ENCODE measurements at regions not wholly inside any gene's neighbourhood (a gene's known extent, or its start where the extent isn't known, plus 50 kb on each side); places are given as distances from the start of the nearest gene placed in this dataset.

DNA sequence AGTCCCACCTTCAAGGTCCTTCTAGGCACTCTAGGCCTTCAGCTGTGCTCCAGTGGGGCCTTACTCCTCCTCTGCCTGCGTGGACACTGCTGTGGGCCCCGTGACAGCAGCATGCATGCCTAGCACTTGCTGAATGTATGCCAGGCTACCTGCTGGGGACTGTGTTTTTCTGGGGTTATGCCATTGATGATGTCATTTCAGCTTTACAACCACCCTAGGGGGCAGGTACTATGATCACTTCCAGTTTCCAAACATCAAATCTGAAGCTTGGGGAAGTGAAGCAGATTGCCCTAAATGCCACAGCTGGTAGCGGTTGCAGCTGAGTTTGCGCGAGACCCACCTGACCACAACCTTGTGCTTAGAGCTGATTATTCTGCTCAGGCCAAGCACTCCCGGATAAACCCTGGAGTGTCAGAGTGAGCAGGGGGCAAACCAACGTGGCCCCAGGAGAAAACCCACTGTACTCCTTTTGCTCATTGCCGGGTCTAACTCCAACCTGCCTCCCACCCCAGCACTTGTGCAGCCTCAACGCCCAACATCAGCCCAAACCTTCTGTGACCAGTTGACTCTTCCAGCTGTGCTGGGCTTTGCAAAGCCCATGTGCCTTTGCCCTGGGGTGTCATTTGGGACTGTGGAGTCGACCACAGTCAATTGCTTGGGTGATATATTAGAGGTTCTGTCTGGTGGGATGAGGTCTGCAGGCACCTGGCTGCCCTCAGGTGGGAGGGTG lies 168.4 kb downstream of the ENGASE start:
- POLR2A ChIA-PET: no interaction called here
- no peak overlapping the region for H3K9ac ChIP-seq (ENCODE audit: low read length)
- no peak overlapping the region for H2AFZ ChIP-seq (ENCODE audit: low read depth, low read length, poor library complexity, severe bottlenecking)
- peaks cover 35% of the 10 kb centered on the region; the same call in 1 of the 2 replicates for H3K27me3 ChIP-seq (ENCODE audit: insufficient read depth, low read length)
- H3K36me3 ChIP-seq (ENCODE audit: control insufficient read depth in 1 of 2, insufficient read depth in 2 of 2, low read length in 2 of 2): no peaks in the 10 kb centered on the region
- DNase-seq (ENCODE audit: low read depth, low spot score) (no peak), ATAC-seq (no peak; the same call in 1 of the 2 replicates)
- no peaks in the 10 kb centered on the region for H4K20me1 ChIP-seq (ENCODE audit: insufficient read depth)
- H3K4me2 ChIP-seq (ENCODE audit: low read length): no peak overlapping the region
- BruUV-seq (replicated peaks): no TSS peak
- H3K27ac ChIP-seq (ENCODE audit: low read depth, low read length): no peak overlapping the region
- no peaks in the 10 kb centered on the region for H3K9me2 ChIP-seq (ENCODE audit: insufficient read depth)
- no peak overlapping the region for H3K4me3 ChIP-seq (replicated peaks in 1 of 2; ENCODE audit: low read depth in 1 of 2, low read length in 2 of 2)
- RAD21 ChIA-PET (ENCODE audit: low non-redundant PET in 1 of 2, low total read pairs in 2 of 2, uncharacterized antibody in 2 of 2, unreplicated experiment in 2 of 2): no interaction called here
- no peaks in the 10 kb centered on the region for H3K9me3 ChIP-seq (ENCODE audit: control insufficient read depth in 1 of 2, insufficient read depth in 1 of 2, low read depth in 1 of 2, low read length in 2 of 2)
- intact Hi-C loops (cut with micrococcal nuclease): no loop called here
- H3K4me1 ChIP-seq (ENCODE audit: control insufficient read depth in 1 of 2, insufficient read depth in 2 of 2, low read length in 2 of 2): no peaks in the 10 kb centered on the region
- H3K79me2 ChIP-seq (ENCODE audit: insufficient read depth, low read length): no peaks in the 10 kb centered on the region
- CTCF ChIA-PET: no interaction called here
- no peak for TF ChIP-seq FOSL1 (IDR thresholded peaks at IDR 0.05; ENCODE audit: low read depth)
- TF ChIP-seq ZNF274 (IDR thresholded peaks at IDR 0.05; ENCODE audit: low read depth, low read length): no peak
- TF ChIP-seq, protein P1, sequence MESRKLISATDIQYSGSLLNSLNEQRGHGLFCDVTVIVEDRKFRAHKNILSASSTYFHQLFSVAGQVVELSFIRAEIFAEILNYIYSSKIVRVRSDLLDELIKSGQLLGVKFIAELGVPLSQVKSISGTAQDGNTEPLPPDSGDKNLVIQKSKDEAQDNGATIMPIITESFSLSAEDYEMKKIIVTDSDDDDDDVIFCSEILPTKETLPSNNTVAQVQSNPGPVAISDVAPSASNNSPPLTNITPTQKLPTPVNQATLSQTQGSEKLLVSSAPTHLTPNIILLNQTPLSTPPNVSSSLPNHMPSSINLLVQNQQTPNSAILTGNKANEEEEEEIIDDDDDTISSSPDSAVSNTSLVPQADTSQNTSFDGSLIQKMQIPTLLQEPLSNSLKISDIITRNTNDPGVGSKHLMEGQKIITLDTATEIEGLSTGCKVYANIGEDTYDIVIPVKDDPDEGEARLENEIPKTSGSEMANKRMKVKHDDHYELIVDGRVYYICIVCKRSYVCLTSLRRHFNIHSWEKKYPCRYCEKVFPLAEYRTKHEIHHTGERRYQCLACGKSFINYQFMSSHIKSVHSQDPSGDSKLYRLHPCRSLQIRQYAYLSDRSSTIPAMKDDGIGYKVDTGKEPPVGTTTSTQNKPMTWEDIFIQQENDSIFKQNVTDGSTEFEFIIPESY (IDR thresholded peaks at IDR 0.05; ENCODE audit: extremely low read depth, insufficient replicate concordance, low read length): no peak

DNA sequence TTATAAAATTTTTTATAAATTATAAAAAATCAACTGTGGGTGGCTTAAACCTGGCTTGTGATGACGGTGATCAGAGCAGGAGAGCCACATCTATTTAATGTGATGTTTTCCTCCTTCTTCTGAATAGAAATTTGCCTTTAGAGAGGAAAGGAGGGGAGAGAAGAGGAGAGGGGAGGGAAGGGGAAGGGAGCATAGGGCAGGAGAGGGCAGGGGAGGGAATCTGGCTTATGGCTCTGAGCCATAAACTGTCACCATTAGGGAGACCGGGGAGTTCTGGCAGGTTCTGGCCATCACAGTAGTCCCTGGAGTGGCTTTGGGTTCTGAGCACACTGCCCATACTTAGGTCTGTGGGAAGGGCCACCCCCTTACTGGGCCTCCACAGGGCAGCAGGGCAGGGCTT lies 167.8 kb downstream of the ENGASE start:
- Histone ChIP-seq H3K9ac (ENCODE audit: low read length) (no peak overlapping the region), H4K20me1 (ENCODE audit: insufficient read depth) (no peaks in the 10 kb centered on the region), H3K4me2 (ENCODE audit: low read length) (no peak overlapping the region), H3K36me3 (ENCODE audit: control insufficient read depth in 1 of 2, insufficient read depth in 2 of 2, low read length in 2 of 2) (no peaks in the 10 kb centered on the region), H3K9me2 (ENCODE audit: insufficient read depth) (no peaks in the 10 kb centered on the region), H3K4me3 (replicated peaks in 1 of 2; ENCODE audit: low read depth in 1 of 2, low read length in 2 of 2) (no peak overlapping the region), H3K79me2 (ENCODE audit: insufficient read depth, low read length) (no peaks in the 10 kb centered on the region), H3K4me1 (ENCODE audit: control insufficient read depth in 1 of 2, insufficient read depth in 2 of 2, low read length in 2 of 2) (no peaks in the 10 kb centered on the region), H2AFZ (ENCODE audit: low read depth, low read length, poor library complexity, severe bottlenecking) (no peak overlapping the region), H3K27me3 (ENCODE audit: insufficient read depth, low read length) (peaks cover 29% of the 10 kb centered on the region; the same call in 1 of the 2 replicates), H3K9me3 (ENCODE audit: control insufficient read depth in 1 of 2, insufficient read depth in 1 of 2, low read depth in 1 of 2, low read length in 2 of 2) (no peaks in the 10 kb centered on the region), H3K27ac (ENCODE audit: low read depth, low read length) (no peak overlapping the region)
- intact Hi-C loops (cut with micrococcal nuclease): no loop called here
- no peak for ATAC-seq
- ChIA-PET CTCF (no interaction called here), POLR2A (no interaction called here), RAD21 (ENCODE audit: low non-redundant PET in 1 of 2, low total read pairs in 2 of 2, uncharacterized antibody in 2 of 2, unreplicated experiment in 2 of 2) (no interaction called here)
- DNase-seq (ENCODE audit: low read depth, low spot score): no peak
- no TSS peak for BruUV-seq (replicated peaks)
- TF ChIP-seq SRF (IDR thresholded peaks at IDR 0.05; ENCODE audit: low read depth) (no peak), SIN3A (IDR thresholded peaks at IDR 0.05; ENCODE audit: low read depth) (no peak), ZFX (IDR thresholded peaks at IDR 0.05) (no peak), JUND (IDR thresholded peaks at IDR 0.05) (no peak), EZH2phosphoT487 (IDR thresholded peaks at IDR 0.05; ENCODE audit: borderline replicate concordance) (no peak), CEBPB (IDR thresholded peaks at IDR 0.05; ENCODE audit: low read depth) (no peak), POLR2A (IDR thresholded peaks at IDR 0.05; ENCODE audit: borderline replicate concordance, extremely low read depth, insufficient read depth, insufficient read length) (no peak), ELF1 (IDR thresholded peaks at IDR 0.05; ENCODE audit: borderline replicate concordance, low read depth) (no peak), YY1 (IDR thresholded peaks at IDR 0.05; ENCODE audit: extremely low read depth, insufficient replicate concordance, low read depth, low read length) (no peak), FOSL1 (IDR thresholded peaks at IDR 0.05; ENCODE audit: low read depth) (no peak)
- TF ChIP-seq, protein P2, sequence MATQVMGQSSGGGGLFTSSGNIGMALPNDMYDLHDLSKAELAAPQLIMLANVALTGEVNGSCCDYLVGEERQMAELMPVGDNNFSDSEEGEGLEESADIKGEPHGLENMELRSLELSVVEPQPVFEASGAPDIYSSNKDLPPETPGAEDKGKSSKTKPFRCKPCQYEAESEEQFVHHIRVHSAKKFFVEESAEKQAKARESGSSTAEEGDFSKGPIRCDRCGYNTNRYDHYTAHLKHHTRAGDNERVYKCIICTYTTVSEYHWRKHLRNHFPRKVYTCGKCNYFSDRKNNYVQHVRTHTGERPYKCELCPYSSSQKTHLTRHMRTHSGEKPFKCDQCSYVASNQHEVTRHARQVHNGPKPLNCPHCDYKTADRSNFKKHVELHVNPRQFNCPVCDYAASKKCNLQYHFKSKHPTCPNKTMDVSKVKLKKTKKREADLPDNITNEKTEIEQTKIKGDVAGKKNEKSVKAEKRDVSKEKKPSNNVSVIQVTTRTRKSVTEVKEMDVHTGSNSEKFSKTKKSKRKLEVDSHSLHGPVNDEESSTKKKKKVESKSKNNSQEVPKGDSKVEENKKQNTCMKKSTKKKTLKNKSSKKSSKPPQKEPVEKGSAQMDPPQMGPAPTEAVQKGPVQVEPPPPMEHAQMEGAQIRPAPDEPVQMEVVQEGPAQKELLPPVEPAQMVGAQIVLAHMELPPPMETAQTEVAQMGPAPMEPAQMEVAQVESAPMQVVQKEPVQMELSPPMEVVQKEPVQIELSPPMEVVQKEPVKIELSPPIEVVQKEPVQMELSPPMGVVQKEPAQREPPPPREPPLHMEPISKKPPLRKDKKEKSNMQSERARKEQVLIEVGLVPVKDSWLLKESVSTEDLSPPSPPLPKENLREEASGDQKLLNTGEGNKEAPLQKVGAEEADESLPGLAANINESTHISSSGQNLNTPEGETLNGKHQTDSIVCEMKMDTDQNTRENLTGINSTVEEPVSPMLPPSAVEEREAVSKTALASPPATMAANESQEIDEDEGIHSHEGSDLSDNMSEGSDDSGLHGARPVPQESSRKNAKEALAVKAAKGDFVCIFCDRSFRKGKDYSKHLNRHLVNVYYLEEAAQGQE (IDR thresholded peaks at IDR 0.05; ENCODE audit: low read depth): no peak
- TF ChIP-seq, protein P3, sequence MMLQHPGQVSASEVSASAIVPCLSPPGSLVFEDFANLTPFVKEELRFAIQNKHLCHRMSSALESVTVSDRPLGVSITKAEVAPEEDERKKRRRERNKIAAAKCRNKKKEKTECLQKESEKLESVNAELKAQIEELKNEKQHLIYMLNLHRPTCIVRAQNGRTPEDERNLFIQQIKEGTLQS (IDR thresholded peaks at IDR 0.05): no peak
